HG02678 (cell line): ENCODE measurements at regions not wholly inside any gene's neighbourhood (a gene's known extent, or its start where the extent isn't known, plus 50 kb on each side); places are given as distances from the start of the nearest gene placed in this dataset.
A peak's percentile ranks its signal among the peaks of the same experiment; 100 is the strongest.
"Not testable (repeated sequence)": the region's sequence is repeated elsewhere in the genome, so short reads cannot be mapped to it uniquely, and the experiment has no call there.

Experiments used
- ATAC-seq: cut with Tn5 transposase; IDR thresholded peaks from one replicate; pipeline ENCODE4 v1.9.1; 2021; ENCODE audit warnings: mild to moderate bottlenecking, moderate library complexity; ENCODE audit not compliant: unreplicated experiment

DNA sequence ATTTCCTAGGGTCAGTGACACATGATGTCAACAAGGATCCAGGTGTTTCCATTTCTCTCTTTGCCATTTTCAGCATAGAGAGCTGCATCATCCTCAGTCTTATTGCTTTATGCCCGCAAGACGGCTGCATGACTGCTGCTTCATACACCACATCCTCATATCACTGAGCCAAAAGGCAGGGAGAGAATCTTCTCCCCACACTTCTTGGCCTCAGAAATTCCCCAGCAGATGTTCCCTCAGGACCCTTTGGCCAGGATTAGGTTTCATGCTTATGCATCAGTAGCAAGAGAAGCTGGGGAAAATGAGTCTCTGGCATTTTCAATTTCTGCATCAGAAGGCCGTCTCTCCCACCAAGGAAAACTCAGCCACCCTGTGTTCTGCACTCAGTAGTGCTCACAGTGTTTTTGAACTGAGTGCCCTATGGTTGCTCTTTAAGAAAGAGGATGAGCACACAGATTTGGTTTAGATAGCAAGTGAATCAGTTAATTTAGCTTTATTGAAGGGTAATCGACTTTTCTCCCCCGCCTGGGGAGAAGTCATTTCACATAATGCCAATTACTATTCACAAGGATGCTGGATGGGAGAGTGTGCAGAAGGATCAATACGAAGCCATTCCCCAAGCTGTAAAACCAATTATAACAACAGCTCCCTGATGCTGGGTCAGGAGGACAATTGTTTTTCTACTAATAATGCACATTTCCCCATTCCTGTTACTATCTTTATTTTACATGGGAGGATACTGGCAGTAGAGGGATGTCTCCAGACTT, 360.2 kb downstream of the HHIPL2 start:
- no peak for ATAC-seq

DNA sequence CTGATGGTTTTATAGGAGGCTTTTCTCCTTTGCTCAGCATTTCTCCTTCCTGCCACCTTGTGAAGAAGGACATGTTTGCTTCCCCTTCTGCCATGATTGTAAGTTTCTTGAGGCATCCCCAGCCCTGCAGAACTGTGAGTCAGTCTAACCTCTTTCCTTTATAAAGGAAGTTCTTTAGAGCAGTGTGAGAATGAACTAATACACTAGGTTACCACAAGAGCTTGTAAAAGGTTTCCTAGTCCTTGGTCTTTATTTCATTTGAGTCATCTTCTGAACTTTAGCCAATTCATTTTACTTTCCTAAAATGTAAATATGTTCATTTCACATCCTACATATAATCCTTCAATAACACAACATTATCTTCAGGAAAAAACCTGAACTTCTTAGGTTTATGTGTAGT, 365.3 kb downstream of the HHIPL2 start:
- ATAC-seq = no peak

DNA sequence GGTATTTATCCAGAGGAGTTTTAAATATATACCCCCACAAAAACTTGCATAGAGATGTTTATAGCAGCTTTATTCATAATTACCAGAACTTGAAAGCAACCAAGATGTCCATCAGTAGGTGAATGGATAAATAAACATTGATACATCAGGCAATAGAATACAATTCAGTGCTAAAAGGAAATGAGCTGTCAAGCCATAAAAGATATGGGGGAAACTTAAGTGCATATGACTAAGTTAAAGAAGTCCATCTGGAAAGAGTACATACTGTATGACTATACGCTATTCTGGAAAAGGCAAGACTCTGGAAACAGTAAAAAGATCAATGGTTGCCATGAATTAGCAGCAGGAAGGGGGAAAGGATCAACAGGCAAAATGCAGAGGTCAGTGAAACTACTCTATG, 366.7 kb downstream of the HHIPL2 start:
- no peak for ATAC-seq

DNA sequence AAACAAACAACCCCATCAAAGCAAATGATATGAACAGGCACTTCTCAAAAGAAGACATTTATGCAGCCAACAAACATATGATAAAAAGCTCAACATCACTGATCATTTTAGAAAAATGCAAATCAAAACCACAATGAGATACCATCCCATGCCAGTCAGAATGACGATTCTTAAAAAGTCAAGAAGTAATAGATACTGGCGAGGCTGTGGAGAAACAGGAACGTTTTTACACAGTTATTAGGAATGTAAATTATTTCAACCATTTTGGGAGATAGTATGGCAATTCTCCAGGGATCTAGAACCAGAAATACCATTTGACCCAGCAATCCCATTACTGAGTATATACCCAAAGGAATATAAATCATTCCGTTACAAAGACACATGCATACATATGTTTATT, 370.4 kb downstream of the HHIPL2 start:
- ATAC-seq = not testable (repeated sequence)

DNA sequence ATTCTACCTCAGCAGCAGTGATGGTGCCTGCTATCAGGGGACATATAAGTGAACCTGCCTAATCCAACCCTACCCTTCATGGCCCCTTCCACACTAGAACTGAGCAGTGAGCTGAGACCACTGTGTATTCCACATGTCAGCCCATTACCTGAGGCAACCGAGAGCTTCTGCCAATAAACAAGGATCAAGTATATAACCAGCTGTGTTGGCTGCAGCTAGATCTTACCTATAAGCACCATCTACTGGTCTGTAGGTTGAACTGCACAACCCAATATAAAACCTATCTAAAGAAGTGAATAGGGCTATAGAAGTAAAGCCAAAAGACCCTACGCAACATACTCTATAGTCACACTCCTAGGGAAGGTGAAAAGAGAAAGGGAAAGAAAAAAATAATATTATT, 376.9 kb downstream of the HHIPL2 start:
- ATAC-seq = peak; percentile 79

DNA sequence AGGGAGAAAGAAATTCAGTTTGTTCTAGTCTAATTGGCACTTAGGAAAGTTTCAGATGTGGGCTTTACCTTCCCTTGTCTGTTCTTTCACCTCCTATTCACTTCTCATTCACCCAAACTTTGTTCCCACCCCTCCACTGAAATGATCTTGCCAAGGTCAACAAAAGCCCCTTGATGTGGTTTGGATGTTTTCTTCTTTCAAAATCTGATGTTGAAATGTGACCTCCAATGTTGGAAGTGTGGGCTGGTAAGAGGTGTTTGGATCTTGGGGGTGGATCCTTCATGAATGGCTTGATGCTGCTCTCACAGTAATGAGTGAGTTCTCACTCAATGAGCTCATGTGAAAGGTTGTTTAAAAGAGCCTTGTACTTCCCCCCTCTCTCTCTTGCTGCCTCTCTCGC, 379.3 kb downstream of the HHIPL2 start:
- no peak for ATAC-seq

DNA sequence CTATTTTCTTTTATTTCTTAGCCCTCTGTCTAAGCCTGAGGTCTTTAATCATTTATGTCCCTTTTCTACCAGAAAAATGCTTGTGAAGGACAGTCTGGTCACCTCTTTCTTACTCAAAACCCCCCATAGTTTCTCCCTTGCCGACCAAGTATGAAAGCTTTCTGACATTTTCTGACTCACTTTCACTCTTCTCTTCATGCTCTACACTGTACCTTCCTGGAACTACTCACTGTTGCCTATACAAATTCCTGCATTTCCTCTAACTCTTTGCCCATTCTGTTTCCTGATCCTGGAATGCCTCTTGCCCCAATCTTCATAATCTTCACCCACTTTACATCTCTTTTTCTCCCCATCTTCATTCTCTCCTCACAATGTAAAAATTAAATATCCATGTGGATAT, 380.0 kb downstream of the HHIPL2 start:
- no peak for ATAC-seq

DNA sequence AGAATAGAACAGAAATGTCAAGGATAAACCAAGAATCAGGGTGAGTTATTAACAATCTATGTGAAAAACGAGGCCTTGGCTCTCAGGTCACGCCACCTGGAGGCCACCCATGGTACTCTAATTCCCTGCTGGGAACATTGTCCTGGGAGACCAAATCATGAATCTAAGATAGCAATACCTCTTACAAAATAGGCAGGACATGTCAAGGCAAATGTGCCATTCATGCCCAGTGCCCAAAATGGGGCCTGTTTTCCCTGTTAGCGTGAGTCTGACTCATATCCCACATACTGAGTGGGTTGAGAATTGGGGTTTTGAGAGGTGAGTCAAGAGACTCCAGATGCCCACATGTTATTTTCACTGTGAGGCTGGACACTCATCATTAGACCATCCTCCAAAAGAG, 380.8 kb downstream of the HHIPL2 start:
- ATAC-seq = peak; percentile 52

DNA sequence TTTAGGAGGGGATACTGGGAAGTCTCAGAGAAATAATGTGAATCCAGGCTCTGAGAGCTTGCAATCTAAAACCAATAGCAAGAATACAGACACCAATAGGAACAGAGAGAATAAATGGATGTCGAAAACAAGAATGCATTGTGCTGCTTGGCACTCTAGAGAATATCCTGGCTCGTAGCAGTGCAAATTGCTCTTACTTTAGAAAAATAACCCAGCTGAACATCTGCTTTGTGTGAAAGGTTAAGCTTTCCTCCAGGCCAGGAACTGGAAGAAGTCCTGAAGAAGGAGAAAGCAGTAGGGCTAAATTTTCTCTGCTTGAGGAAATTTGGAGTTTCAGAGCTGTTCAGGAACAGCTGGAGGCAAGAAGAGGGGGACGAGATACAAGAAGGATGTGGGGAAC, 382.3 kb downstream of the HHIPL2 start:
- ATAC-seq = no peak

DNA sequence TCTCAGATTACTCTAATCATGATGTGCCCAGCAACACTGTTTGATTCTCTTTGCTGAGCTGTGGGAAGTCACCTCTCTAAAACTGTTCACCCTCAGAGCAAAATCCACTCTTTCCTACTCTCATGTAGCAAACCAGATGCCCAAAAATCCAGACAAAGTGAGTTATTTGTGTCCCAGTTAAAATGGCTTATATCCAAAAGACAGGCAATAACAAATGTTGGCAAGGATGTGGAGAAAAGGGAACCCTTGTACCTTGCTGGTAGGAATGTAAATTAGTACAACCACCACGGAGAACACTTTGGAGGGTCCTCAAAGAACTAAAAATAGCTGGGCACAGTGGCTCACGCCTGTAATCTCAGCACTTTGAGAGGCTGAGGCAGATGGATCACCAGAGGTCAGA, 384.0 kb downstream of the HHIPL2 start:
- no peak for ATAC-seq

DNA sequence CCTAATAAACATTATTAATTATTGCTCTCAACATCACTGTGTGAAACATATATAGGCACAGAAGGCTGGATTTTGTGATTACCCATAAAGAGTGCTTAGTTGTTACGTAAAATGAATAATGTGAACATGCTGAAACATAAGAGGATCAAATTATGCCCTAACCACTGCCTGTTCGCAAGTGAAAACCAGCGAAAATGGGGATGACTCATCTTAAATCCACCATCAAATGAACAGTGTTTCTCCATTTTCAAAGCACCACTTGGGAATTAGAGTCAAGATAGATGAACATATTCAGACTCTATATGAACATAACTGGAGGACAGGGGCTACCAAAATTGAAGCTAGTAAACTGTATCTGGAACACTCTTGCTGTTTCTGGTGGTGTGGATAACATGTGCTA, 386.2 kb downstream of the HHIPL2 start:
- ATAC-seq = no peak

DNA sequence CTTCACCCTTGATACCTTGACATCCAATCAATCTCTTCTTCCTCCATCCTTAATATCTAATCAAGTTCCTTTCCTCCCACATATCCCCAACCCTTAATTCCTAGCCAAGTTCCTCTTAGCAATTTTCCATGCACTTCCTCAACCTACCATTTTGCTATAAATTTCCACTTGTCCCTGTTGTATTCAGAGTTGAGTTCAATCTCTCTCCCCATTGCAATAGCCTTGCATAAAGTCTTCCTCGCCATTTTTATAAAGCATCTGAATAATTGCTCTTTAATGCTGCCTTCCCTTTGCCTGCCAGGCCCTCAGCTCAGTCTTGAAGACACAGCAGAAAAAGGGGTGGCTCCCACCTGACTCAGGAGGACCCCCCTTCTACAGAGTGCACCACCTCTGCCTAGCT, 390.3 kb downstream of the HHIPL2 start:
- ATAC-seq = no peak

DNA sequence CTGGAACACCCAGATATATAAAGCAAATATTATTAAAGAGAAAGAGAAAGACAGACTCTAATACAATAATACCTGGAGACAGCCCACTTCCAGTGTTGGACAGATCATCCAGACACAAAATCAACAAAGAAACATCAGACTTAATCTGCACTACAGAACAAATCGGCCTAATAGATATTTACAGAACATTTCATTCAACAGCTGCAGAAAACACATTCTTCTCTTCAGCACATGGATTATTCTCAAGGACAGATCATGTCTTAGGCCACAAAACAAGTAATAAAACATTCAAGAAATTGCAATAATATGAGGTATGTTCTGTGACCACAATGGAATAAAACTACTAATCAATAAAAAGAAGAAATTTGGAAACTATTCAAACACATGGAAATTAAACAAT, 398.3 kb upstream of the DUSP10 start:
- ATAC-seq = no peak

DNA sequence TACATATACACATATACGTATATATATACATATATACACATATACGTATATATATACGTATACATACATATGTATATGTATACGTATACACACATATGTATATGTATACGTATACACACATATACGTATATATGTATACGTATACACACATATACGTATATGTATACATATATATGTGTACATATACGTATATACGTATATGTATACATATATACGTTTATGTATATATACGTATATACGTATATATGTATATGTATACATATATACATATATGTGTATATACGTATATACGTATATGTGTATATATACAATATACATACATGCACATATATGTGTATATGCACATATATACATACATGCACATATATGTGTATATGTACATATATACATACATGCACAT, 396.2 kb upstream of the DUSP10 start:
- ATAC-seq = no peak

DNA sequence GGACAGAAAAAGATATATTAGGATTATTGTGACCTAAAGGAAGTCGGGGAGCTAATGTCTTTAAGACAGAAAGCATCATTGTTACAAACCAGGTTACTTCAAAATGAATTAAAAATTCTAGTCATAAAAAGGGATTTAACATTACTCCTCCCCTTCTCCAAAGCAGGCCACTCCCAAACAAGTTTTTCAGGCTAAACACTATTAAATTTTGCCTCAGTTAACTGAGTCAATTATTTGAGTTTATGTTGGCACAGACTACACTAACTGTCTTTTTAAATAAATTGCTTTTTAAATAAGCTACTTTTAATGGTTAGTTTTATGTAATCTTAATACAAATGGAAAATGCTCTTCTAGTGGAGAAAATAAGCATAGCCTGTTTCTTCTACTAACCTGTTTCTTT, 395.0 kb upstream of the DUSP10 start:
- ATAC-seq = no peak

DNA sequence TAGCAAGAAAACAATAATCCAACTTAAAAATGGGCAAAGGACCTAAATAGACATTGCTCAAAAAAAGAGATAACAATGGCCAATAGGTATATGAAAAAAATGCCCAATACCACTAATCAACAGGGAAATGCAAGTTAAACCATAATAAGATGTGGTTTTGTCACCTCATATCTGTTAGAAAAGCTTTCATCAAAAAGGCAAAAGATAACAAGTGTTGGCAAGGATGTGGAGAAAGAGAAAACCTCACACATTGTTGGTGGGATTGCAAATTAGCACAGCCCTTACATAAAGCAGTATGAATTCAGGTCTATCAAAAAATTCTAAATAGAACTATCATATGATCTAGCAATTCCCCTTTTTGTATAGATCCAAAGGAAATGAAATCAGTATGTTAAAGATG, 387.2 kb upstream of the DUSP10 start:
- no peak for ATAC-seq

DNA sequence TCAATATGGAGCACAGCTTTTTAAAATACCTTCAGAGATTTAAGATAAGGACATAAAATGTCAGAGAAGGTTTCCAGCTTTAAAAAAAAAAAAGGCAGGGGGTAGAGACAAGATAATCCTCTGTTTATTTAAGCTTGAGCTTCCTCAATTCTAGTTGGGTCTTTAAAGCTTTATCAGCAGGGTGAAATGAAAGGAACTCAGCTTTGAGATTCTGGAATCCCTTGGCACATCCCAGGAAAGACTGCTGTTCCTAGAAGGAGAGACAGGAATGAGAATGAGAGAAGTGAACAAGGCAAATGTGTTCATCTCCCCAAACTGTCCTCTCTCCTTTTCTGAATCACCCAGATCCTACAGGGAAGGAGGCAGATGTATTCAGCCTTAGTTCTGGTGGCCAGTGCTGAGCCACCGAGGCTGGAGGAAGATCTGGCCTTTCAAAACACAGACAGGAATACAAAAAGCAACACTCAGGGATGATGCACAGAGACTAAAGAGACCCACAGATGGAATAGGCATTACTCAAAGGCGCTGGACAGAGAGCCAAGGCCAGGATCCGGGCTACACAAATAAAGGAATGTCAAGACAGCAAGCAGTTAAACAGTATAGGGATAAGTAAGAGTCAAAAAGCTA, 385.8 kb upstream of the DUSP10 start:
- no peak for ATAC-seq

DNA sequence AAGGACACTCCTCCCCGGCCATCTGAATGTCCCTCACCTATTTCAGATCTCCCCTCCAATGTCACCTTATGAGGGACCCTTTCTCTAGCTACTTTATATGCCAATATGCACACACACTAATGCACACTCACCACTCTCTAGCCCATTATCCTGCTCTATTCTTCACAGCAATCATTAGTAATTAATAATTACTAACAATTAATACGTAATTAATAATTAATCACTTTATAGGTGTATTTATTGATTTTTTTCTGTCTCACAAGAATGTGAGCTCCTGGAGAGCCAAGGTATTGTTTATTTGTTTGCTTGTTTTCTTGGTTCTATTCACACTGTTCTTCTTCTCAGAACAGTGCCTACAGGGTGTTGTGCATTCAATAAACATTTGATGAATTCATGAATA, 385.2 kb upstream of the DUSP10 start:
- ATAC-seq = no peak

DNA sequence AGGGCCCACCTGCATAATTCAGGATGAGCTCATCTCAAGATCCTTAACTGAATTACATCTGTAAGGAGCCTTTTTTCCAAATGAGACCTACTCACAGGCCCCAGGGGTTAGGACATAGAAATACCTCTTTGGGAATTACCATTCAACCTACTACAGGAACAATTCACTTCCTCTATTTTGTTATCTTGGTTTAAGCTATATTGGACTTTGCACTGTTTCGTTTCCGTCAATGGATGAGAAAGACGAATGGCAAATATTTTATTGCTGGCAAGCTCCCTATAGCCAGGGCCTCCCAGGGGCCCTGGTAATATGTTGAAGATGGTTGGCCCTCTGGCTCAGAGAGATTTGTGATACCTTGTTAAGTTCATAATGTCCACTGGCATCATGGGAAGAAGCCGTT, 384.2 kb upstream of the DUSP10 start:
- no peak for ATAC-seq

DNA sequence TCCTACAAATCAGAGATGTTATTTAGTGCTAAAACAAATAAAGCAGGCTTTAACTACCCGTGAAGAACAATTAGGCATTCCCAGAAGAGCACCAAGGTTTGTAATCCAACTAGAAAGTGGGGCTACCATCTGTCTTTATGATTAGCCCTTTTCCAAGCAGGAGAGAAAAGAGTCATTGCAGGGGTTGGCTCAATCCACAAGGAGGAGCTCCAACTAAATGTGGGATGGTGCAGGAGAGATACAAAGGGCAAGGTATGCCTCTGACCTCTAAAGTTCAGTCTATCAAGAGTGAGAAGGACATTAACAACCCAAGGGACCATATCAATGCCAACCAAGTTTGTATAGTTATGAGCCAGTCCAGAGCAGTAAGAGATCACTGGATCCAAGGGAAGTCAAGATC, 382.7 kb upstream of the DUSP10 start:
- ATAC-seq = no peak

DNA sequence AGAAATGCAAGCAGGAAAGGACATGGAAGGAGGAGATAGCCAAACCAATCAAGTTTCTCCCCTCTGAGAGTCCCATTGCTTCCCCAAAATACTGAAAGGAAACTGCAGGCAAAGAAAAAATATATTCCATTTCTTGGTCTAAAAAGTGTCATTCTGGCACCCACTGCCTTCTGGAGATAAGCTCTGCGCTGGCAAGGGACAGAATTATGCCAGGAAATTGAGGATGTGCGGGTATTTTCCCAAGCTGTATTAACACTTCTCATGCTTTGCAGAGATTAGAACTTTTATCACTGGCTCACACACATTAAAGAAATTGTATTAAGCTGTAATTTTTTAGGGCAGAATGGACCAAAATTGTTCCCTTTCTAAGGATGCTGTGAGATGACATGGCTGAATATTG, 381.2 kb upstream of the DUSP10 start:
- no peak for ATAC-seq

DNA sequence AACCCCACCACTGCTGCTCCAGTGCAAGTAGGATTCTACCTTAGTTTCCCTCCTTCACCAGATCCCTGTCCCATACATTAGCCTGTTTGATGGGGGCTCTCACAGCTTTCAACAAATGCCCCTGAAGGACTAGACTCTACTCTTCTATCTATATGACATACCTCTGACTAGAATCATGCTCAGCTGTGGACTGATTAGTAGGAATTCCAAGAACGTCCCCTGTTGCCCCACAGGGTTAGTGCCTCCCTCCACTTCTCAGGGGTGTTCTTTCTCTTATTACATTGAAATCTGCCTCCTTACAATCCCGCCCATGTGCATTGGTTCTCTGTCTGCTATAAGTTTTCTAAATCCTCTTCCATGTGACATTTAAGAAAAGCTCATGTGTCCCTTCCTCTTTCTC, 375.9 kb upstream of the DUSP10 start:
- no peak for ATAC-seq
